HEK293 (cell line): ENCODE measurements at regions not wholly inside any gene's neighbourhood (a gene's known extent, or its start where the extent isn't known, plus 50 kb on each side); places are given as distances from the start of the nearest gene placed in this dataset.

ENCODE experiments used
- CTCF ChIA-PET: fragments of 350-600 bp; formaldehyde crosslinking; extraction: SDS; loops from one replicate; lab custom pipeline; 2021; ENCODE audit warnings: antibody characterized with exemption; lab: Yijun Ruan, JAX
- POLR2A ChIA-PET: fragments of 300-600 bp; formaldehyde crosslinking; extraction: SDS; loops from one replicate; lab custom pipeline; 2020; ENCODE audit warnings: antibody characterized with exemption, inconsistent platforms; lab: Yijun Ruan, JAX
- H3K27ac ChIP-seq: fragments of 200-500 bp; sonication (Bioruptor generic); 2 replicates; pipeline ENCODE4 v1.5.1; 2014; ENCODE audit warnings: low read depth, low read length, control low read depth, inconsistent platforms; ENCODE audit errors: extremely low read depth
- H3K36me3 ChIP-seq, 2 experiments: fragments of 200-500 bp in 1 of 2; sonication (Bioruptor generic) in 1 of 2; 1 replicate in 1 of 2; 2 replicates in 1 of 2; pipeline ENCODE4 v1.5.1; 2014 to 2017; ENCODE audit warnings: inconsistent platforms in 2 of 2, low read length in 2 of 2; ENCODE audit not compliant: control insufficient read depth in 2 of 2, insufficient read depth in 1 of 2
- H3K4me1 ChIP-seq: fragments of 200-500 bp; sonication (Bioruptor generic); 2 replicates; pipeline ENCODE4 v1.5.1; 2014; ENCODE audit warnings: mild to moderate bottlenecking, low read length, inconsistent platforms; ENCODE audit not compliant: control insufficient read depth, insufficient read depth
- H3K4me3 ChIP-seq: 2 replicates; pipeline ENCODE4 v1.5.1; 2011; ENCODE audit warnings: low read depth, mild to moderate bottlenecking, control low read depth, low read length, moderate library complexity
- H3K9me3 ChIP-seq: fragments of 200-500 bp; sonication (Bioruptor generic); 2 replicates; pipeline ENCODE4 v1.5.1; 2014; ENCODE audit warnings: low read depth, low read length, inconsistent platforms; ENCODE audit not compliant: control insufficient read depth, insufficient read depth
- FEZF1 ChIP-seq: fragments of 450-650 bp; formaldehyde crosslinking; IDR thresholded peaks from 2 replicates; pipeline ENCODE4 v1.5.1; 2016; ENCODE audit warnings: missing biosample characterization, missing genetic modification characterization
- TCF7L2 ChIP-seq: IDR thresholded peaks from 2 replicates; pipeline ENCODE4 v1.6.1; 2011; ENCODE audit warnings: low read depth, mild to moderate bottlenecking, inconsistent platforms, low read length, moderate library complexity, borderline replicate concordance
- ZNF169 ChIP-seq: fragments of 450-650 bp; formaldehyde crosslinking; IDR thresholded peaks from 2 replicates; pipeline ENCODE4 v1.5.1; 2016; ENCODE audit warnings: missing biosample characterization, missing genetic modification characterization
- ZNF19 ChIP-seq: fragments of 450-650 bp; formaldehyde crosslinking; IDR thresholded peaks from 2 replicates; pipeline ENCODE4; 2016; ENCODE audit warnings: missing biosample characterization, missing genetic modification characterization, low read depth
- ZNF266 ChIP-seq: fragments of 450-650 bp; formaldehyde crosslinking; IDR thresholded peaks from 2 replicates; pipeline ENCODE4 v1.5.1; 2016; ENCODE audit warnings: missing biosample characterization, missing genetic modification characterization, low read depth
- ZNF48 ChIP-seq: fragments of 450-650 bp; formaldehyde crosslinking; IDR thresholded peaks from 2 replicates; pipeline ENCODE4 v1.5.1; 2016; ENCODE audit warnings: missing biosample characterization, missing genetic modification characterization
- ZNF488 ChIP-seq: fragments of 450-650 bp; formaldehyde crosslinking; IDR thresholded peaks from 2 replicates; pipeline ENCODE4 v1.5.1; 2016; ENCODE audit warnings: missing biosample characterization, missing genetic modification characterization
- ZNF510 ChIP-seq: fragments of 450-650 bp; formaldehyde crosslinking; IDR thresholded peaks from 2 replicates; pipeline ENCODE4 v1.5.1; 2018; ENCODE audit warnings: mild to moderate bottlenecking, missing genetic modification characterization, missing biosample characterization; ENCODE audit not compliant: insufficient replicate concordance
- ZNF76 ChIP-seq: fragments of 450-650 bp; formaldehyde crosslinking; IDR thresholded peaks from 2 replicates; pipeline ENCODE4; 2016; ENCODE audit warnings: low read depth, missing biosample characterization, missing genetic modification characterization, borderline replicate concordance
- TF ChIP-seq, protein P1 (sequence below): fragments of 450-650 bp; formaldehyde crosslinking; IDR thresholded peaks from 2 replicates; pipeline ENCODE4 v1.5.1; 2017; ENCODE audit warnings: missing biosample characterization, missing genetic modification characterization
- TF ChIP-seq, protein P2 (sequence below): fragments of 450-650 bp; formaldehyde crosslinking; IDR thresholded peaks from 2 replicates; pipeline ENCODE4 v1.5.1; 2016; ENCODE audit warnings: missing biosample characterization, missing genetic modification characterization

DNA sequence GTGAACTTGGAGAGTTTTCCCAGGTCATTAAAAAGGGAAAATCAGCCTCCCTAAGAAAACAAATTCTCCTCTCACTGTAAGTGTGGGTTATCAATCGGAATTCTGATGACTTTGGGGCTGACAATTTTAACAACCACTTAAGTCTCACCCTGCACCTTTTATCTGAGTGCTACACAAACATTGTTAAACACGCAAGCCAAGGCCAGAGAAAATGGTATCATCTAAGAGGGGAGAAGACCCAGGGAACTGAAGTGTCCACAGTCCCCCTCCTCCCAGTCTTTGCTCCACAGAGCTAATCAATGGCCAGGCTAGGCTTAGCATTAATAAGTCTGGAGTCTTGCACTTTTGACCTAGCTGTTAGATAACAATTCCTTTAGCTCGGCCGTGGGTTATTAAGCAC is 51.7 kb upstream of the TBX5 start:
- CTCF ChIA-PET = no interaction called here
- POLR2A ChIA-PET = no interaction called here
- Histone ChIP-seq H3K27ac (no peak overlapping the region), H3K9me3 (no peaks in the 10 kb centered on the region), H3K36me3 (no peaks in the 10 kb centered on the region), H3K4me1 (peaks cover 7% of the 10 kb centered on the region), H3K4me3 (no peak overlapping the region)
- TF ChIP-seq ZNF76 (tag by site-specific recombination) (no peak), TCF7L2 (peak; percentile 79; the same call in 1 of the 2 replicates), ZNF48 (tag by site-specific recombination) (no peak), ZNF488 (tag by site-specific recombination) (no peak), FEZF1 (tag by site-specific recombination) (0 out of 2 replicates have a peak, but pooled peaks have one; percentile 6), ZNF510 (tag by site-specific recombination) (no peak), ZNF266 (tag by site-specific recombination) (no peak), ZNF19 (tag by site-specific recombination) (no peak), ZNF169 (tag by site-specific recombination) (no peak)
- TF ChIP-seq, protein P1, sequence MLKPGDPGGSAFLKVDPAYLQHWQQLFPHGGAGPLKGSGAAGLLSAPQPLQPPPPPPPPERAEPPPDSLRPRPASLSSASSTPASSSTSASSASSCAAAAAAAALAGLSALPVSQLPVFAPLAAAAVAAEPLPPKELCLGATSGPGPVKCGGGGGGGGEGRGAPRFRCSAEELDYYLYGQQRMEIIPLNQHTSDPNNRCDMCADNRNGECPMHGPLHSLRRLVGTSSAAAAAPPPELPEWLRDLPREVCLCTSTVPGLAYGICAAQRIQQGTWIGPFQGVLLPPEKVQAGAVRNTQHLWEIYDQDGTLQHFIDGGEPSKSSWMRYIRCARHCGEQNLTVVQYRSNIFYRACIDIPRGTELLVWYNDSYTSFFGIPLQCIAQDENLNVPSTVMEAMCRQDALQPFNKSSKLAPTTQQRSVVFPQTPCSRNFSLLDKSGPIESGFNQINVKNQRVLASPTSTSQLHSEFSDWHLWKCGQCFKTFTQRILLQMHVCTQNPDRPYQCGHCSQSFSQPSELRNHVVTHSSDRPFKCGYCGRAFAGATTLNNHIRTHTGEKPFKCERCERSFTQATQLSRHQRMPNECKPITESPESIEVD (tag by site-specific recombination) = no peak
- TF ChIP-seq, protein P2, sequence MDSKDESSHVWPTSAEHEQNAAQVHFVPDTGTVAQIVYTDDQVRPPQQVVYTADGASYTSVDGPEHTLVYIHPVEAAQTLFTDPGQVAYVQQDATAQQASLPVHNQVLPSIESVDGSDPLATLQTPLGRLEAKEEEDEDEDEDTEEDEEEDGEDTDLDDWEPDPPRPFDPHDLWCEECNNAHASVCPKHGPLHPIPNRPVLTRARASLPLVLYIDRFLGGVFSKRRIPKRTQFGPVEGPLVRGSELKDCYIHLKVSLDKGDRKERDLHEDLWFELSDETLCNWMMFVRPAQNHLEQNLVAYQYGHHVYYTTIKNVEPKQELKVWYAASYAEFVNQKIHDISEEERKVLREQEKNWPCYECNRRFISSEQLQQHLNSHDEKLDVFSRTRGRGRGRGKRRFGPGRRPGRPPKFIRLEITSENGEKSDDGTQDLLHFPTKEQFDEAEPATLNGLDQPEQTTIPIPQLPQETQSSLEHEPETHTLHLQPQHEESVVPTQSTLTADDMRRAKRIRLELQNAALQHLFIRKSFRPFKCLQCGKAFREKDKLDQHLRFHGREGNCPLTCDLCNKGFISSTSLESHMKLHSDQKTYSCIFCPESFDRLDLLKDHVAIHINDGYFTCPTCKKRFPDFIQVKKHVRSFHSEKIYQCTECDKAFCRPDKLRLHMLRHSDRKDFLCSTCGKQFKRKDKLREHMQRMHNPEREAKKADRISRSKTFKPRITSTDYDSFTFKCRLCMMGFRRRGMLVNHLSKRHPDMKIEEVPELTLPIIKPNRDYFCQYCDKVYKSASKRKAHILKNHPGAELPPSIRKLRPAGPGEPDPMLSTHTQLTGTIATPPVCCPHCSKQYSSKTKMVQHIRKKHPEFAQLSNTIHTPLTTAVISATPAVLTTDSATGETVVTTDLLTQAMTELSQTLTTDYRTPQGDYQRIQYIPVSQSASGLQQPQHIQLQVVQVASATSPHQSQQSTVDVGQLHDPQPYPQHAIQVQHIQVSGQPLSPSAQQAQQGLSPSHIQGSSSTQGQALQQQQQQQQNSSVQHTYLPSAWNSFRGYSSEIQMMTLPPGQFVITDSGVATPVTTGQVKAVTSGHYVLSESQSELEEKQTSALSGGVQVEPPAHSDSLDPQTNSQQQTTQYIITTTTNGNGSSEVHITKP (tag by site-specific recombination) = peak; percentile 58
